ENCODE measurements at regions not wholly inside any gene's neighbourhood (a gene's known extent, or its start where the extent isn't known, plus 50 kb on each side); places are given as distances from the start of the nearest gene placed in this dataset.

- no peaks in the 10 kb centered on the region for H3K4me1 ChIP-seq
- DNase-seq (ENCODE audit: extremely low spot score), result no peak
- H3K9me3 ChIP-seq, result no peaks in the 10 kb centered on the region
- no peak for TF ChIP-seq POLR2A (IDR thresholded peaks at IDR 0.05; ENCODE audit: low read depth)
- no peak for TF ChIP-seq POLR2AphosphoS5 (IDR thresholded peaks at IDR 0.05)
- TF ChIP-seq CTCF (IDR thresholded peaks at IDR 0.05), result no peak
- no peak for TF ChIP-seq EP300 (IDR thresholded peaks at IDR 0.05)
- no peak overlapping the region for H3K4me3 ChIP-seq
- H3K36me3 ChIP-seq, result no peaks in the 10 kb centered on the region
- no peak overlapping the region for H3K27ac ChIP-seq (replicated peaks in 1 of 4)
- intact Hi-C loops (cut with DNase I), result no loop called here
- no peaks in the 10 kb centered on the region for H3K27me3 ChIP-seq
Measured at GRCh38 chr7:89777499-89777898, 376.8 kb upstream of the STEAP1 start.

GRCh38 chr7:89780291-89780690 is 374.0 kb upstream of the STEAP1 start:
- Histone ChIP-seq H3K4me1 (no peaks in the 10 kb centered on the region), H3K36me3 (no peaks in the 10 kb centered on the region), H3K4me3 (no peak overlapping the region), H3K27ac (replicated peaks in 1 of 4) (no peak overlapping the region), H3K9me3 (no peaks in the 10 kb centered on the region), H3K27me3 (no peaks in the 10 kb centered on the region)
- intact Hi-C loops (cut with DNase I), result no loop called here
- 72% methylated on average over 4 of the region's 4 CpGs for WGBS
- no peak for DNase-seq (ENCODE audit: extremely low spot score)
- TF ChIP-seq EP300 (IDR thresholded peaks at IDR 0.05) (no peak), CTCF (IDR thresholded peaks at IDR 0.05) (no peak), POLR2AphosphoS5 (IDR thresholded peaks at IDR 0.05) (no peak), POLR2A (IDR thresholded peaks at IDR 0.05; ENCODE audit: low read depth) (no peak)

GRCh38 chr7:89796481-89796880 is 357.8 kb upstream of the STEAP1 start:
- intact Hi-C loops (cut with DNase I), result no loop called here
- Histone ChIP-seq H3K4me1 (no peaks in the 10 kb centered on the region), H3K27ac (replicated peaks in 1 of 4) (no peak overlapping the region), H3K36me3 (no peaks in the 10 kb centered on the region), H3K9me3 (peaks cover 0 to 5% (median 0%) of the 10 kb centered on the region in 4 donors), H3K4me3 (no peak overlapping the region), H3K27me3 (no peaks in the 10 kb centered on the region)
- TF ChIP-seq EP300 (IDR thresholded peaks at IDR 0.05) (no peak), POLR2AphosphoS5 (IDR thresholded peaks at IDR 0.05) (no peak), CTCF (IDR thresholded peaks at IDR 0.05) (no peak), POLR2A (IDR thresholded peaks at IDR 0.05; ENCODE audit: low read depth) (no peak)
- DNase-seq (ENCODE audit: extremely low spot score), result no peak
- WGBS, result 80% methylated on average over 2 of the region's 2 CpGs

- 75% methylated on average over 2 of the region's 3 CpGs for WGBS
- intact Hi-C loops (cut with DNase I), result no loop called here
- Histone ChIP-seq H3K27me3 (no peaks in the 10 kb centered on the region), H3K4me3 (no peak overlapping the region), H3K27ac (replicated peaks in 1 of 4) (no peak overlapping the region), H3K4me1 (no peaks in the 10 kb centered on the region), H3K9me3 (peaks cover 0 to 2% (median 0%) of the 10 kb centered on the region in 4 donors), H3K36me3 (no peaks in the 10 kb centered on the region)
- no peak for DNase-seq (ENCODE audit: extremely low spot score)
- TF ChIP-seq EP300 (IDR thresholded peaks at IDR 0.05) (no peak), POLR2AphosphoS5 (IDR thresholded peaks at IDR 0.05) (no peak), POLR2A (IDR thresholded peaks at IDR 0.05; ENCODE audit: low read depth) (no peak), CTCF (IDR thresholded peaks at IDR 0.05) (no peak)
Measured at GRCh38 chr7:89797965-89798598, 356.2 kb upstream of the STEAP1 start.

- Histone ChIP-seq H3K9me3 (peaks cover 0 to 1% (median 0%) of the 10 kb centered on the region in 4 donors), H3K27me3 (no peaks in the 10 kb centered on the region), H3K27ac (replicated peaks in 1 of 4) (no peak overlapping the region), H3K36me3 (no peaks in the 10 kb centered on the region), H3K4me1 (no peaks in the 10 kb centered on the region), H3K4me3 (no peak overlapping the region)
- intact Hi-C loops (cut with DNase I), result no loop called here
- DNase-seq (ENCODE audit: extremely low spot score), result no peak
- WGBS, result no CpG with 5 or more reads among the region's 2 CpGs
- no peak for TF ChIP-seq EP300 (IDR thresholded peaks at IDR 0.05)
- no peak for TF ChIP-seq POLR2AphosphoS5 (IDR thresholded peaks at IDR 0.05)
- TF ChIP-seq POLR2A (IDR thresholded peaks at IDR 0.05; ENCODE audit: low read depth), result no peak
- TF ChIP-seq CTCF (IDR thresholded peaks at IDR 0.05), result no peak
Measured at GRCh38 chr7:89798599-89798996, 355.7 kb upstream of the STEAP1 start.

Data from esophagus muscularis mucosa (tissue), 4 donors.